PC-3 (cell line): ENCODE measurements at regions not wholly inside any gene's neighbourhood (a gene's known extent, or its start where the extent isn't known, plus 50 kb on each side); places are given as distances from the start of the nearest gene placed in this dataset.

Experiments used
- ATAC-seq: fragments of 200-7000 bp; cut with Tn5 transposase; 2 replicates; pipeline ENCODE4 v1.9.1; 2020; ENCODE audit warnings: mild to moderate bottlenecking, moderate library complexity
- BruUV-seq: library from RNA; stranded (reverse); fragments of 400-500 nt; replicated peaks from 2 replicates; lab custom pipeline; 2021; lab: Mats Ljungman, UMichigan
- CTCF ChIA-PET: fragments of 300-600 bp; sonication (Branson Sonifier 250); formaldehyde crosslinking; loops from one replicate; lab custom pipeline; 2022; ENCODE audit warnings: antibody characterized with exemption; lab: Charles Lee
- POLR2A ChIA-PET: fragments of 300-600 bp; sonication (Branson Sonifier 250); formaldehyde crosslinking; loops from one replicate; lab custom pipeline; 2022; ENCODE audit warnings: antibody characterized with exemption; ENCODE audit not compliant: unreplicated experiment; lab: Charles Lee
- DNase-seq: peaks from one replicate; pipeline ENCODE4 v3.0.0-alpha.2; 2015
- H2AFZ ChIP-seq: fragments of 300-600 bp; sonication (generic); 2 replicates; pipeline ENCODE4 v1.6.0; 2016; ENCODE audit warnings: antibody characterized with exemption, low read length
- H3F3A ChIP-seq: fragments of 300-600 bp; sonication (generic); one replicate; pipeline ENCODE4 v1.6.0; 2017; ENCODE audit warnings: antibody characterized with exemption, low read length, control low read depth, mild to moderate bottlenecking; ENCODE audit not compliant: unreplicated experiment
- H3K27ac ChIP-seq: fragments of 300-600 bp; sonication (generic); 2 replicates; pipeline ENCODE4 v1.5.1; 2016; ENCODE audit warnings: mild to moderate bottlenecking, low read length
- H3K27me3 ChIP-seq: fragments of 300-600 bp; sonication (generic); 2 replicates; pipeline ENCODE4 v1.6.1; 2016; ENCODE audit warnings: low read length, mixed read lengths
- H3K36me3 ChIP-seq: fragments of 300-600 bp; sonication (generic); 2 replicates; pipeline ENCODE4 v1.6.1; 2016; ENCODE audit warnings: low read depth, mixed run types, low read length, mixed read lengths
- H3K4me1 ChIP-seq: fragments of 300-600 bp; sonication (generic); 2 replicates; pipeline ENCODE4 v1.5.1; 2016; ENCODE audit warnings: low read length; ENCODE audit not compliant: insufficient read depth
- H3K4me2 ChIP-seq: fragments of 300-600 bp; sonication (generic); 2 replicates; pipeline ENCODE4 v1.6.0; 2016; ENCODE audit warnings: low read length
- H3K4me3 ChIP-seq: fragments of 300-600 bp; sonication (generic); 2 replicates; pipeline ENCODE4 v1.5.1; 2016; ENCODE audit warnings: mild to moderate bottlenecking, low read length, mixed read lengths
- H3K79me2 ChIP-seq: fragments of 300-600 bp; sonication (generic); 2 replicates; pipeline ENCODE4 v1.6.1; 2017; ENCODE audit warnings: low read length, mixed read lengths
- H3K9ac ChIP-seq: fragments of 300-600 bp; sonication (generic); 2 replicates; pipeline ENCODE4 v1.6.0; 2016; ENCODE audit warnings: mild to moderate bottlenecking, low read length
- H3K9me2 ChIP-seq: fragments of 300-600 bp; sonication (generic); replicated peaks from 2 replicates; pipeline ENCODE4 v1.6.1; 2016; ENCODE audit warnings: mixed run types, low read length, mixed read lengths
- H3K9me3 ChIP-seq: fragments of 300-600 bp; sonication (generic); 2 replicates; pipeline ENCODE4 v1.6.1; 2016; ENCODE audit warnings: low read length, mixed read lengths
- H4K20me1 ChIP-seq: fragments of 300-600 bp; sonication (generic); 2 replicates; pipeline ENCODE4 v1.6.1; 2016; ENCODE audit warnings: low read length, mixed read lengths
- EZH2 ChIP-seq: fragments of 300-600 bp; sonication (generic); IDR thresholded peaks from one replicate; pipeline ENCODE4 v1.6.1; 2017; ENCODE audit warnings: antibody characterized with exemption, mild to moderate bottlenecking, low read length; ENCODE audit not compliant: unreplicated experiment
- EZH2phosphoT487 ChIP-seq: fragments of 300-600 bp; sonication (generic); IDR thresholded peaks from 2 replicates; pipeline ENCODE4 v1.6.1; 2018; ENCODE audit warnings: mild to moderate bottlenecking, antibody characterized with exemption, low read length, borderline replicate concordance
- intact Hi-C: fragments of 100-400 bp; cut with micrococcal nuclease; formaldehyde crosslinking; loops from 2 replicates; pipeline ENCODE4 v1.9.0; 2023
- TF ChIP-seq, protein P1 (sequence below): fragments of 300-600 bp; sonication (generic); conservative IDR thresholded peaks from 2 replicates; pipeline ENCODE4 v1.5.1; 2017; ENCODE audit warnings: antibody characterized with exemption, low read depth, mild to moderate bottlenecking, low read length

DNA sequence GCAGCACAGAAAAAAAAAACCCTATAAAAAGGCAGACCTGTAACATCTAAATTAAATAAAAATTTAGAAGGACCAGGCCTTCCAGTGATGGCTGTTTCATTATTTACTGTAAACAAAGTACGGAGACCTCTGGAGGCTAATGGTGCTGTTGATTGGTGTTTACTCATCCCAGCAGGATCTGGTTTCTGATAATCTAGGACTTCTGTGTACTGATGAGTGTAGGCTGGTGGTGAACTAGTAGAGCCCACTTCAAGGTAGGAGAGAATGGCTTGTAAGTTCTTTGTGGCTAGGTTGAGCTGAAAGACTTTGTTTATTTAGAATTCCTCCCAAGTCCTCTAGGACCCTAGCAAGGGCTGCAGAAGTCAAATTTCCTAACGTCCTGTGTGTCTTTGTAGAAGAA lies 398.1 kb upstream of the PITX2 start:
- CTCF ChIA-PET: no interaction called here
- Histone ChIP-seq H3K27me3 (peaks cover 24% of the 10 kb centered on the region), H3K79me2 (no peaks in the 10 kb centered on the region), H3K9me2 (no peaks in the 10 kb centered on the region), H3K9ac (no peak overlapping the region), H3K27ac (no peak overlapping the region), H3K4me1 (no peaks in the 10 kb centered on the region), H3K9me3 (no peaks in the 10 kb centered on the region), H4K20me1 (no peaks in the 10 kb centered on the region), H3K4me3 (no peak overlapping the region), H2AFZ (no peak overlapping the region), H3K4me2 (no peak overlapping the region), H3F3A (no peaks in the 10 kb centered on the region), H3K36me3 (no peaks in the 10 kb centered on the region)
- intact Hi-C loops: no loop called here
- TF ChIP-seq EZH2phosphoT487 (no peak), EZH2 (no peak)
- TF ChIP-seq, protein P1, sequence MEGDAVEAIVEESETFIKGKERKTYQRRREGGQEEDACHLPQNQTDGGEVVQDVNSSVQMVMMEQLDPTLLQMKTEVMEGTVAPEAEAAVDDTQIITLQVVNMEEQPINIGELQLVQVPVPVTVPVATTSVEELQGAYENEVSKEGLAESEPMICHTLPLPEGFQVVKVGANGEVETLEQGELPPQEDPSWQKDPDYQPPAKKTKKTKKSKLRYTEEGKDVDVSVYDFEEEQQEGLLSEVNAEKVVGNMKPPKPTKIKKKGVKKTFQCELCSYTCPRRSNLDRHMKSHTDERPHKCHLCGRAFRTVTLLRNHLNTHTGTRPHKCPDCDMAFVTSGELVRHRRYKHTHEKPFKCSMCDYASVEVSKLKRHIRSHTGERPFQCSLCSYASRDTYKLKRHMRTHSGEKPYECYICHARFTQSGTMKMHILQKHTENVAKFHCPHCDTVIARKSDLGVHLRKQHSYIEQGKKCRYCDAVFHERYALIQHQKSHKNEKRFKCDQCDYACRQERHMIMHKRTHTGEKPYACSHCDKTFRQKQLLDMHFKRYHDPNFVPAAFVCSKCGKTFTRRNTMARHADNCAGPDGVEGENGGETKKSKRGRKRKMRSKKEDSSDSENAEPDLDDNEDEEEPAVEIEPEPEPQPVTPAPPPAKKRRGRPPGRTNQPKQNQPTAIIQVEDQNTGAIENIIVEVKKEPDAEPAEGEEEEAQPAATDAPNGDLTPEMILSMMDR: no peak
- ATAC-seq (no peak), DNase-seq (no peak)
- BruUV-seq: no TSS peak
- POLR2A ChIA-PET: no interaction called here

DNA sequence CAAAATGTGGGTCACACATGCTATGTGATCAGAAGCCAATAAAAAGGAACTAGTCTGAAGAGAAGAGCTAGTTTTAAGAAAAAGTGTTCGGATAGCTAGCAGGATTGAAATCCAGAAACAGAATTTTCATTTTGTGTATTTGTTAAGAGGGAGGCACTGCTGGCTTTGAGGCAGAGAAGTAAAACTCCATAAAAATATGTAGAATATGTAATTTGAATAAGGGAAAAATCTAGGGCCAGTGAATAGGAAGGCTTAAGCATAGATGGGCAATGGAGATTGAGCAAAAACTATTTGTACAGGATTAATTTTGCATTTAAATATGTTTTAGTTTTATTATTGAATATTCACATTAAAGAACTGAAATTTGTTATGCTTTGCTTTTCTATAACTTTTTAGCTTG lies 399.9 kb upstream of the PITX2 start:
- Histone ChIP-seq H3K79me2 (no peaks in the 10 kb centered on the region), H3F3A (no peaks in the 10 kb centered on the region), H3K4me1 (no peaks in the 10 kb centered on the region), H3K9me2 (no peaks in the 10 kb centered on the region), H3K36me3 (no peaks in the 10 kb centered on the region), H2AFZ (no peak overlapping the region), H3K9ac (no peak overlapping the region), H3K4me3 (no peak overlapping the region), H3K27ac (no peak overlapping the region), H3K9me3 (no peaks in the 10 kb centered on the region), H3K4me2 (no peak overlapping the region), H4K20me1 (no peaks in the 10 kb centered on the region), H3K27me3 (peaks cover 24% of the 10 kb centered on the region; the same call in 1 of the 2 replicates)
- POLR2A ChIA-PET: no interaction called here
- BruUV-seq: no TSS peak
- intact Hi-C loops: no loop called here
- TF ChIP-seq EZH2 (no peak), EZH2phosphoT487 (no peak)
- TF ChIP-seq, protein P1: no peak
- no peak for ATAC-seq
- no peak for DNase-seq
- CTCF ChIA-PET: no interaction called here

DNA sequence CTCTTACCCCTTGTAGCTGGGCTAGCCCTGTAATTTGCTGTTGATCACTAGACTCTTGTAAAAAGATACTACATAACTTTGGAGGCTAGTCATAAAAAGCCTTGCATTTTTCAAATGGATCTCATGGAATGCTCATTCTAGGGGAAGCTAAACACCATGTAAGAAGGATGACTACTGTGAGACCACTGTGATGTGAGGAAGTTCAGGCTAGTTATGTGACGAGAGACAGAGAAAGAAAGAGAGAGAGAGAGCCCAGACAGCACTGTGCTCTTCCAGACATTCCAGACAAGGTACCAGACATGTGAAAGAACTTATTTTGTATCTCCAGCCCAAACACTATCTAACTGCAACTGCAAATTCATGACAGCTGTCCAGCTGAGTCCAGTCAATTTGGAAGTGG lies 404.6 kb upstream of the PITX2 start:
- Histone ChIP-seq H3K9me2 (no peaks in the 10 kb centered on the region), H3K4me2 (no peak overlapping the region), H4K20me1 (no peaks in the 10 kb centered on the region), H3K9ac (no peak overlapping the region), H3K9me3 (no peaks in the 10 kb centered on the region), H3K4me1 (no peaks in the 10 kb centered on the region), H3K79me2 (no peaks in the 10 kb centered on the region), H3K27ac (no peak overlapping the region), H3K36me3 (no peaks in the 10 kb centered on the region), H3K4me3 (no peak overlapping the region), H2AFZ (no peak overlapping the region), H3F3A (no peaks in the 10 kb centered on the region), H3K27me3 (peaks cover 13% of the 10 kb centered on the region; the same call in 1 of the 2 replicates)
- intact Hi-C loops: no loop called here
- CTCF ChIA-PET: no interaction called here
- BruUV-seq: no TSS peak
- DNase-seq (no peak), ATAC-seq (no peak)
- TF ChIP-seq EZH2phosphoT487: no peak
- TF ChIP-seq, protein P1: no peak
- TF ChIP-seq EZH2: no peak
- POLR2A ChIA-PET: no interaction called here
